ENCODE measurements at regions not wholly inside any gene's neighbourhood (a gene's known extent, or its start where the extent isn't known, plus 50 kb on each side); places are given as distances from the start of the nearest gene placed in this dataset.
"Not testable (repeated sequence)": the region's sequence is repeated elsewhere in the genome, so short reads cannot be mapped to it uniquely, and the experiment has no call there.

DNA sequence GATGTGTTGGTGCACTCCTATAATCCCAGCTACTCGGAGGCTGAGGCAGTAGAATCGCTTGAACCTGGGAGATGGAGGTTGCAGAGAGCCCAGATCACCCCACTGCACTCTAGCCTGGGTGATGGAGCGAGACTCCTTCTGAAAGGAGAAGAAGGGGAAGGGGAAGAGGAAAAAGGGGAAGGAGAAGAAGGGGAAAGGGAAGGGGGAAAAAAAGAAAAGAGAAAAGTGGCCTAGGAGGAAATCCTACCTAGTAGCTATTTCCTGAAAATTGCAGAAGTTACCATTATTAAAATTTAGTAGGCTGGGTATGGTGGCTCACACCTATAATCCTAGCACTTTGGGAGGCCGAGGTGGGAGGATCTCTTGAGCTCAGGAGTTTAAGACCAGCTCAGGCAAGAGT is 67.4 kb downstream of the ARRDC3 start:
- DNase-seq (ENCODE audit: low read depth): no peak

- DNase-seq (ENCODE audit: low read depth): peak; percentile 81
These were observed 69.1 kb downstream of the ARRDC3 start for GRCh38 chr5:91313757-91314673.

- DNase-seq (ENCODE audit: low read depth): no peak
These were observed 70.4 kb downstream of the ARRDC3 start for GRCh38 chr5:91312698-91313097.

GRCh38 chr5:91311697-91312501 is 71.2 kb downstream of the ARRDC3 start:
- DNase-seq (ENCODE audit: low read depth): peak; percentile 55

- no peak for DNase-seq (ENCODE audit: low read depth)
These were observed 71.9 kb downstream of the ARRDC3 start for GRCh38 chr5:91311168-91311696.

- not testable (repeated sequence) for DNase-seq (ENCODE audit: low read depth)
These were observed 75.0 kb downstream of the ARRDC3 start for GRCh38 chr5:91308157-91308556.

GRCh38 chr5:91307048-91307447 is 76.1 kb downstream of the ARRDC3 start:
- DNase-seq (ENCODE audit: low read depth): no peak

DNA sequence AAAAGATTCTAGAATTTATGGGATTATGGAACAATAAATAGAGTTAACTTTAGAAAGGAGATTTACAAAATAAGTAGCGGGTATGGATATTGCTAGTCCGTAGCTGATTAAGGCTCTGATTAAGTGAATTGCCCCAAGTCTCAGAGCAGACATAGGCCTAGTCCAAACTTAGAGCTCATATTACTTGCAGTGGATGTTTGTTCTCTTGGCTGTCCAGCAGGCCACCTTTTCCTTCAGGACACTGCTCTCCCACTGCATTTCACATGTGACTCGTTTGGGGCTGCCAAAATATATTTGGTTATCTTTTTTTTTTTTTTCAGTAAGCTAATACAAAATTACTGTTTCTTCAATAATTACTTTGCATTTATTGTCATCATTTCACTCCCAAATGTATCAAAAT is 76.6 kb downstream of the ARRDC3 start:
- no peak for DNase-seq (ENCODE audit: low read depth)

DNA sequence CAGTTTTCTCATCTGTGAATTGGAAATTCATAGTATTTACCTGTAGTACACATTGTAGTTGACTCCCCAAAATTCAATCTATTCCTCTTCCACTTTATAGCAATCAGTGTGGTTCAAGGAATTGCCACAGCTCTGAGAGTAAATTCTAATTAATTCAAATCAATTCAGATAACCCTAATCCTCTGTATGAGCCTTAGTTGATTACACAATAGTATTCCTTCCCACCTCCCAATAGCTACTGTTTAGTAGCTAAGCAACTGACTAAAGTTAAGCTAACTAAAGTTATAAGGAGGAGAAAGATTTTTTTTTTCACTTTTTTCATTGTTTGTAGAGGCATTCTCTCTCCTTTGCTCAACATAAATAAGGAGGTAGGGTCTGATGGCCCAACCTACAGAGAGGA is 77.5 kb downstream of the ARRDC3 start:
- DNase-seq (ENCODE audit: low read depth): no peak

GRCh38 chr5:91304015-91304414 is 79.1 kb downstream of the ARRDC3 start:
- not testable (repeated sequence) for DNase-seq (ENCODE audit: low read depth)

GRCh38 chr5:91302958-91303357 is 80.2 kb downstream of the ARRDC3 start:
- DNase-seq (ENCODE audit: low read depth): no peak

GRCh38 chr5:91302305-91302704 is 80.8 kb downstream of the ARRDC3 start:
- DNase-seq (ENCODE audit: low read depth): no peak

- no peak for DNase-seq (ENCODE audit: low read depth)
These were observed 81.8 kb downstream of the ARRDC3 start for GRCh38 chr5:91301106-91301846.

DNA sequence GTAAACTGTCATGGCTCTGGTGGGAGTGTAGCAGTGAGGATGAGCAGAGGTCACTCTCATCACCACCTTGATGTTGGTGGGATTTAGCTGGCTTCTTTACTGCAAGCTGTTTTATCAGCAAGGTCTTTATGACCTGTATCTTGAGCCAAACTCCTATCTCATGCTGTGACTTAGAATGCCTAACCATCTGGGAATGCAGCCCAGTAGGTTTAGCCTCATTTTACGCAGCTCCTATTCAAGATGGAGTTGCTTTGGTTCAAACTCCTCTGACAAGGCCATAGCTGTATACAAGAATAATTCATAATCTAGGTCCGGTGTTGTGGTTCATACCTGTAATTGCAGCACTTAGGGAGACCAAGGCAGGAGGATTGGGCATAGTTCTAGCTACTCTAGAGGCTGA is 85.1 kb downstream of the ARRDC3 start:
- no peak for DNase-seq (ENCODE audit: low read depth)

GRCh38 chr5:91296674-91297143 is 86.4 kb downstream of the ARRDC3 start:
- no peak for DNase-seq (ENCODE audit: low read depth)

DNA sequence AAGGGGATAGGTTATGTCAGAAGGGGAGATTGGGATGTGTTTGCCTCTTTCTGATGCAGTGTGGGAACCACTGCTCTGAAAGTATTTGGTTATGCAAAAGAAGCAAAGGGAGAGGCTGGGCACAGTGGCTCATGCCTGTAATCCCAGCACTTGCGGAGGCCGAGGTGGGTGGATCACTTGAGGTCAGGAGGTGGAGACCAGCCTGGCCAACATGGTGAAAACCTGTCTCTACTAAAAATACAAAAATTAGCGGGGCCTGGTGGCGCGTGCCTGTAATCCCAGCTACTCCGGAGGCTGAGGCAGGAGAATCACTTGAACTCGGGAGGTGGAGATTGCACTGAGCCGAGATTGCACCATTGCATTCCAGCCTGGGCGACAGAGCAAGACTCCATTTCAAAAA is 87.0 kb downstream of the ARRDC3 start:
- not testable (repeated sequence) for DNase-seq (ENCODE audit: low read depth)

- no peak for DNase-seq (ENCODE audit: low read depth)
These were observed 90.0 kb downstream of the ARRDC3 start for GRCh38 chr5:91293131-91293530.

DNA sequence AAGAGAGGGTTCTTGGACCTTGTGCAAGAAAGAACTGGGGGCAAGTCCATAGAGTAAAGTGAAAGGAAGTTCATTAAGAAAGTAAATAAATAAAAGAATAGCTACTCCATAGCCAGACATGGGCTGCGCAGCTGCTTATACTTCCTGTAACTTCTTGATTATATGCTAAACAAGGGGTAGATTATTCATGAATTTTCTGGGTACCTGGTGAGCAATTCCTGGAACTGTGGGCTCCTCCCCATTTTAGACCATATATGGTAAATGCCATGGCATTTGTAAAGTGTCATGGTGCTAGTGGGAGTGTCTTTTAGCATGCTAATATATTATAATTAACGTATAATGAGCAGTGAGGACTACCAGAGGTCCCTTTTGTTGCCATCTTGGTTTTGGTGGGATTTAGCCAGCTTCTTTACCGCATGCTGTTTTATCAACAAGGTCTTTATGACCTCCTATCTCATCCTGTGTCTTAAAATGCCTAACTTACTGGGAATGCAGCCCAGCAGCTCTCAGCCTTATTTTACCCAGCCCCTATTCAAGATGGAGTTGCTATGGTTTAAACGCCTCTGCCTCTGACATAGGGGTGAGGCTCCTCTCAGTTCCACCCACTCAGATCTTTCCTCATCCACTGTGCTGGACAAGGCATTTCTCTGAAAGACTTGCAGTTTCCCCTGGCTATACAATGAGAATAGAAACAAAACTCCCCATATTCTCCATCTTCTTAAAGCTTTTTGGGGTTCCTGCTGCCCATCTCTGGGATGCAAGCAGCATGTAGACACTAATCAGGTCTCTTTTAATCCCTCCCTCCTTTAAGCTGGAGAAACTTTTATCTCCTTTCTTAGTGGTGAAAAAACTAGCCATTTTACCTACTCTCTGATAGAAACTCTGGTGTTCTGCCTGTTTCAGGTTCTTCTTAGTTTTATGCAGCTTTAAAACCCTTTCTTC is 91.2 kb downstream of the ARRDC3 start:
- no peak for DNase-seq (ENCODE audit: low read depth)

DNA sequence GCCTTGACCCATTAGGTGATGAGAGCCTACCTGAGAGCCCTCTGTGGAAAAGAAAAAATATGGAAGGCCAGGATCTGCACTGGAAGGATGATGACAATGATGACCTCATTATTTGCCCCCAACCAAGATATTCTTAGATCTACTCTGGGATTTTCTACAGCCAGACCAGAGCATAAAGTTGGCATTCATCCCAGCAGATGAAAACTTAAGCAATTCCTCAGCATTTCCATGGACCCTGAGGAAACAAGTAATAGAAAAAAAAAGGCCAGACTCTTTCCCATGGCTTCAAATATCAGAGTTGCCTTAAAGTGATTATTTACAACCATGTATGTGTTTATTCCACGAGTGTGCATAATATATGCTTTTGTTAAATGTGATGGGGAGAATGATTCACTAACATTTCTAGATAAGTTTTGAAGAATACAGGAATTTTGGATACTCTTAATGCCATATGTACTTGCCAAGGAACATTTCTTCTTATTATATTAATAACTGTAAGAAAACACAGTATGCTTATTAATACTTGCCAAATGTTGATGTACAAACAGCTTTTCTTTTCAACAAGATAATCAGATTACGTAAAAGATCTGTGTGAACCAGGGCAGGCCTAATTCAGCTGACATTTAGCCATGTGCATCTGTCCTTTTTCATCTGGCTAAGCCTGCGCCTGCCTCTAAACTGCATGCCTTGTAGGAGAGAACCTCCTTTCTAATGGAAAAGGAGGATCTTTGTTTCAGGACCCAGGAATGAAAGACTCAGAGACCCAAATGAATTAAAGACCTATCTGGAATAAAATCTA is 94.8 kb downstream of the ARRDC3 start:
- DNase-seq (ENCODE audit: low read depth): no peak

DNA sequence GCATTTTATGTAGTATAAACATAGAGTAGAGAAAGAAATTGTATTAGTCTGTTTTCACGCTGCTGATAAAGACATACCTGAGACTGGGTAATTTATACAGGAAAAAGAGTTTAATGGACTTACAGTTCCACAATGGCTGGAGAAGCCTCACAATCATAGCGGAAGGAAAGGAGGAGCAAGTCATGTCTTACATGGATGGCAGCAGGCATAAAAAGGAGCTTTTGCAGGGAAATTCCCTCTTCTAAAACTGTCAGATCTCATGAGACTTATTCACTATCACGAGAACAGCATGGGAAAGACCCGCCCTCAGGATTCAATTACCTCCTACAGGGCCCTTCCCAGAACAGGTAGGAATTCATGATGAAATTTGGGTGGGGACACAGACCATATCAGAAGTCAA is 98.1 kb downstream of the ARRDC3 start:
- not testable (repeated sequence) for DNase-seq (ENCODE audit: low read depth)
